Cardiac septum (tissue), 1 donor: ENCODE measurements at regions not wholly inside any gene's neighbourhood (a gene's known extent, or its start where the extent isn't known, plus 50 kb on each side); places are given as distances from the start of the nearest gene placed in this dataset.

Experiments used
- DNase-seq: peaks from one replicate; pipeline ENCODE4 v3.0.0-alpha.2; 2020; ENCODE audit warnings: low spot score
- intact Hi-C: fragments of 100-400 bp; cut with DNase I; formaldehyde crosslinking; loops from one replicate; pipeline ENCODE4 v1.14.0; 2022
- donor health status: DM: no; HTN: no; CAD: no.

DNA sequence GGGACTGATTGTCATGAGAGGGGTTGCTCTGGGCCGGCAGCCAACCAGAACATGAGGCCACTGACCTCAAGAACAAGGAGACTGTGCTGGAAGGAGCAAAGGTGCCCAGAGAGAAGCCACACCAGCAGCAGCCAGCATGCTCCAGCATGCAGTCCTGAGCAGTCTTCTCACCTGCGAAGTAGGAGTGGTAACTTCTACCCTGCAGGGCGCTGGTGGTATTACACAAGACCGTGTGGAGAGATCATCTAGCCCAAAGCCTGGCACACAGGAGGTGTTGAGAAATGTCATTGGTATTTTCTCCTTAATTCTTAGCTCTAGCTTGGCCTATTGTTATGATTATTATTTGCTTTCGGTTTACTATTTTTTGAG, 132.7 kb downstream of the TSN start:
- intact Hi-C loops: no loop called here
- no peak for DNase-seq

DNA sequence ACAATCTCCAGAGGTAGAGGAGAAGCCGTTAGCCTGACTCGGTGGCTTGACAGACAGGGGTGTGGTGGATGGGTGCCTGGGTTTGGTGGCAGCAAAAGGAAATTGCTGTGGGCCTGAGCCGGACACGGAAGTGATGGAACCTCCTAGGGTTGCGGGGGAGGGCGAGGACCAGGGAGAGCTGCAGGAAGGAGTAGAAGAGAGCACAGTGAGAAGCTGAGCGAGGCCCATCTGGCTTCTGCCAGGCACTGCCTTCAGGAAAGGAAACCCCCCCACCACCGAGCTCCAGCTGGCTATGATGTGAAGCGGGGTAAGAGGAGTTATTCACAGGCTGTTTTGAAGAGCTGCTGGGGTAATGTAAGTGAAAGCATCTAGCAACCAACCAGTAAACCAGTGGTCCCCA, 134.6 kb downstream of the TSN start:
- intact Hi-C loops: no loop called here
- no peak for DNase-seq

DNA sequence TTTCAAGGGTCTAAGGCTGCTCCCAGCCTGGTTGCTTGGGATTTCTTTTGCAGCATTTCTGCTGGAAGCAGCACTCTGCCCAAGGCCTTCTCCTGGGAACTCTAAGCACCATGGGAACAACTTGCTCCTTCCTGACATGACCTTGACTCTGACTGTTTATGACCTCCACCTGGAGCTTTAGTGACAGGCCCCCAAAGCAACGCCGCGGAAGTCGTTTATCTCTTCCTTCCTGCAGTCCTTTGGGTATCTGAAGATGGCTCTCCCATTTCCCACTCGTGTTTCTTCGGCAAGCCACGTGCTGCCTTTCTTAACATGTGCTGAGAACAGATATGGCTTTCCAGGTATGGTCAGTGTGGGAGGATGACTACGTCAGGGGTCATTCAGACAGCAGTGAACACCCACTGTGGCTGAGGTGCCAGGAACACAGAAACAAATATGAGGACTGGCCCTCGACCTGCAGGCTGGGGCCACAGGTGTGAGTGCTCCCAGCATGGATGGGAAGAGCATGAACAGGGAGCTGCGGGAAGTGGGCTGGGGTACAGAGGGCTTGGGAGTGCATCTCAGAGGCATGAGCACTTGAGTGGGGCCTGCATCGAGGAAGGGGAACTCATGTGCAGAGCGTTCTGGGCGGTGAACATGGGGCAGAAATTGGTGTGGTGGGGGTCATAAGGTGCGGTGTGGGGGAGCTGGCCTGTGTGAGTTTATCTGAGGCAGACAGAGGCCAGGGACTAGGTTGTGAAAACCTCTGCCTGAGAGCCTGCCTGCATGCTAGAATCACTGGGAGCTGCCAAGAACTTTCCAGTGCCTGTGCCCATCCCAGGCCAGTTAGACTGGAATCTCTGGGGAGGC, 140.5 kb downstream of the TSN start:
- intact Hi-C loops: no loop called here
- DNase-seq: no peak

DNA sequence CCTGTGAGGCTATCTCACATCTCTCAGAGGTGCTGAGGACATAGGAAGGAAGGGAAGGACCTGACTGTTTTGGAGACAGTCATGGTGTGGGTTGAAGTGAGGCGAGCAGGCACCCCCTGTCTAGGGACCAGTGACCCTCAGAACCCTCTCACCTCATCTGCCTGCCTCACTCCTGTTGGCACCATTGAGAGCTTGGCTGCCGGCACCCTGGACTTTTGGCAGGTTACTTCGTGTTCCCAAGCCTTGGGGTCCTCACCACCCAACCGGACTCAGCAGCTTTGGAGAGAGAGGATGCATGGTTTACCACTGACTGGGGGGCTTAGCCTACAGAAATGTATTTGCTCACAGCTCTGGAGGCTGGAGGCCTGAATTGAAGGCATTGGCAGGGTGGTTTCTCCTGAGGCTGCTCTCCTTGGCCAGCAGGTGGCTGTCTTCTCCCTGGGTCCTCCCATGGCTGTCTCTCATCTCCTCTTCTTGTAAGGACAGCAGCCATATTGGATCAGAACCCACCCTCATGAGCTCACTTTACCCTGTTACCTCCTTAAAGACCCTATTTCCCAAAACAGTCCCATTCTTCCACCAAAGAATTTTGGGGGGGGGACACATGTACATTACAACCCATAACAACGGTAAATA, 142.0 kb downstream of the TSN start:
- intact Hi-C loops: no loop called here
- no peak for DNase-seq

DNA sequence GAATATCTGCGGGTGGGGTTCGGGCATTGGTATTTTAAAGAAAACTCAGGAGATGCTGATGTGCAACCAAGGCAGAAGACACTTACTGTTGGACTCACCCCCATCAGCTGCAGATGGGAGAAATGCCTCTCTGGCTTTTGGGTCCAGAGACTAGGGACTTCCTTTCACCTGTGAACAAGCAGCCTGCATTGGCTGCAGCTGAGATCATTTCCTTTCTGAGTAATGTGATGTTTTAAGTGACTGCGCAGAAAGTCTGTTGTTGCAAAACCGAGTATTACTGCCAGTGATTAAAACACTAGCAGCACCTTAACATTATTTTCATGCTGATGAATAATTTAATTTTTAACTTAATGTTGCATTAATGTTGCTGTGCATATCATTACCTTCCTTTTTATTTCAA, 143.0 kb downstream of the TSN start:
- no peak for DNase-seq
- intact Hi-C loops: no loop called here

DNA sequence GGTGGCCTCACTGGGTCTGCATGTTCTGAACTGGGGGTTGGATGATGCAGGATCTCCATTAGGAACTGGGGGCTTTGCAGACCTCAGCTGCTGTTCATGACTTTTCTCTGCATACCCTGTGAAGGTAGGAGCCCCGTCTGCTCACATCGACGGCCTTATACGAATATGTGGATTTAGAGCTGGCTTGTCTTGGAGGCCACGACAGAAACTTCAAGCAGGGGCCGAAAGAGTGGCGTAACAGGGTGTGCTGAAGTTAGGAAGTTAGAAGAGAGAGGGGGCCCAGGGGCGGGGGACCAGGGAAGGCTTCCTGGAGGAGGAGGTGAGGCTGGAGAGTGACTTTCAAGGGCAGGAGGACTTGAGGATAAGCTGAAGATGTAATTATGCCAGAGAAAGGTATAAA, 144.9 kb downstream of the TSN start:
- intact Hi-C loops: no loop called here

DNA sequence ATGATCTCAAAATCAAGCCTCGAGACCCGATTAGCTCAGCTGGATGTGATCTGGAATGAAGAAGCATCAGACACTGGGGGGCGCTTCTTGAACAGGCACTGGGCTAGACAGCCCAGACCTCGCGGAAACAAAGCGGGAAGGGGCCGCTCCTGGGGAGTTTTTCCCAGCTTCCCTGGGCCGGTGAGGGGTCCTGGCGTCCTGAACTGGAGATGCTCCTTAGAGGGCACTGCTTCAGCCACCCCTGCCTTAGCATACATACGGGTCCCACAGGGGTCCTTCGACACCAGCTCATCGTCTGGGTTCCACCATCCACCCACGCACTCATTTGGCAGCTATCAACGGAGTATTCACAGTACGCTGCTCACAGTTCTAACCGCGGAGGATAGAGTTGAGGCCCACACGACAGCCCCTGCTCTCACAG, 146.7 kb downstream of the TSN start:
- no peak for DNase-seq
- intact Hi-C loops: no loop called here

More for the DNA sequence above, 144.9 kb downstream of the TSN start:
- no peak for DNase-seq

DNA sequence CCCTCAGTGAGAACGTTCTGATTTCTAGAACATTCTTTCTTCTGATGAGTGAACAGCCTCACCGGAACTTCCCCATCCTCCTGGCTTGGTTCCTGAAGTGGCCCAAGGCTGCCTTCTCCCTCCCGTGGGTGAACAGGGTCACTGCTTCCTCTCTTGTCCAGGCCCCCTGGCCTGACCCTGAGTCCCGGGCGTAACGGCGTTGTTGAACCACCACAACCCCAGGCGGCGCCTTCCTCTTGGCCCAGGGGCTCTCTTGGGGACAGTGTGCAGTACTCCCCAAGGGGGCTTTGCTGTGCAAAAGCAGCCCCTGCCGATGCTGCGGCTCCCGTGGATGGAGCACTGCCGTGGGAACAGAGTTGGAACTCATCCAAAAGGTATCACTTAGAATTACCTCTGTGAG, 147.2 kb downstream of the TSN start:
- DNase-seq: no peak
- intact Hi-C loops: no loop called here

DNA sequence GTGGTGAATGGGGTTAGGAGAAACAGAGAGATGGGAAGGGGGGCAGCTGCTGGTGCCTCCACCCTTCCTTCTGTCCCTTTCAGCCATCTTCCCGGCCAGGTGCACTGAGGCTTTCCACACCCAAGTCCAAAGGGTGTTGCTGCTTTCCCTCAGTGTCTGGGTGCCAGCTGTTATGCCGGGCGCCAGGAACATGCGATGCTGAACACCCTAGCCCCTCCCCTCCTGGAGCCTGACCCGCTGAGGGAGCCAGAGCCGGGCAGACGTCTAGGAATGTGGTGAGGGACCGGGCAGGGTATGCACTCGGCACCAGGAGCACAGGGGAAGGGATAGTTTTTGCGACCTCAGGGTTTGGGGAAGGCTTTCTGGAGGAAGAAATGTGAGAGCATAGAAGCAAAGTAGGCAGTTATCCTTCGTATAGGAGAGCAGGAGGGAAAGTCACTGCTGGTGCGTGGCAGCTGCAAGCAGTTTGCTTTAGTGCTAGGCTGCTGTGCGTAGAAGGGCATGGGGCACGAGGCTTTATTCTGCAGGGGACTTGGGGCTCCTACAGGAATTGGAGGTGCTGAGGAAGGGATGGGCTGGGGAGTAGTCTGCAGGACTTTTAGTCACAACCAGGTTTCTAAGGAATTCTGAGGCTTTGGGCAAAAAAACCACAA, 147.7 kb downstream of the TSN start:
- no peak for DNase-seq

DNA sequence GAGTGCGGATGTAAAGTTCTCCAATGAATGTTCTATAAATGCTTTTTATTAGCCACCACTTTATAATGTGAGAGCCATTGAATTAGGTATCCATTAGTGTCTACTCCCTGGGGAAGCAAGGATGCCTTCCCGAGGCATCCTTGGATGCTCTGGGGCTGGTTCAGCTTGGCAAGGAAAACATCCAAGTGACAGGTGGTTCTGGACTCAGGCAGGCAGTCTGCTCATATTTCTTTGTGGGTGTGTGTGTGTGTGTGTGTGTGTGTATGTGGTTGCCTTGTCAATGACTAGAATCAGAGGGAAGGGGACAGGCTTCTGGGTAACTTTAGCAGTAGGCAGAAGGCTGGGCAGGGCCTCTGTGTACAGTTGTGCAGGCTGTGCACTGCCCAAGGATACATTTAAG, 149.2 kb downstream of the TSN start:
- intact Hi-C loops: no loop called here
- DNase-seq: no peak

More for the DNA sequence above, 147.7 kb downstream of the TSN start:
- intact Hi-C loops: no loop called here

DNA sequence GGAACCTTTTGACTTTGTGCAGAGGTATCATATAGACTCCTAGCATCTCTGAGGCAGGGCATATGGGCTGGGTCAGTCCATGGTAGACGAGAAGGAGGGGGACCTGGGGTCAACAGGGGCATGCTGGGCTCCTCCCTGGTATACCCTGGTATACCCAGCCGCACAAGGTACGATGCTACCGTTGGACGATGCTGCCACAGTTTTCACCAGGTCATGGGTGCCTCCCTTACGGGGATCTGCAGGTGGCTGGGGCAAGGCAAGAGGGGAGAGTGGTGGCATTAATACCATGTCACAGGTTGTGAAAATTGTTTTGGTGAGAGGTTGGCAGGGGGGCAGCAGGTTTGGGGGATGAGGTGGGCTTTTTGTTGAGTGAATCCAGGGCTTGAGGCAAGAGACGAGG, 149.8 kb downstream of the TSN start:
- DNase-seq: no peak
- intact Hi-C loops: no loop called here

DNA sequence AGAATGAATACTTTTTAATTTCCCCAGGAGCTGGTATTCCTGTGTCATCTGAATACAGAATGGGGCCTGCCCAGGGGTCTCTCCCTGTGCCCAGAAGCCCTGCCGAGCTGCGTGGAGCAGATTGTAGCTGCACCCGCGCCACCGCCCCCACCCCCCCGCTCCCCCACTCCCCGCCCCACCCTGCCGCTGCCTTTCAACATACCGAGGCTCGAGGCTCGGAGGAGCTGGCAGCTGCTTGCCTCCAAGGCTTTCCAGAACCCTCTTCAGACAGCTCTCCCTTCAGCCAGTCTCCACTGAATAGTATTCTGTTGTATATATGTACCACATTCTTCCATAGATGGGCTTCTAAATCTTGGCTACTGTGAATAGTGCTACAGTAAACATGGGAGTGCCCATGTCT, 150.7 kb downstream of the TSN start:
- no peak for DNase-seq

DNA sequence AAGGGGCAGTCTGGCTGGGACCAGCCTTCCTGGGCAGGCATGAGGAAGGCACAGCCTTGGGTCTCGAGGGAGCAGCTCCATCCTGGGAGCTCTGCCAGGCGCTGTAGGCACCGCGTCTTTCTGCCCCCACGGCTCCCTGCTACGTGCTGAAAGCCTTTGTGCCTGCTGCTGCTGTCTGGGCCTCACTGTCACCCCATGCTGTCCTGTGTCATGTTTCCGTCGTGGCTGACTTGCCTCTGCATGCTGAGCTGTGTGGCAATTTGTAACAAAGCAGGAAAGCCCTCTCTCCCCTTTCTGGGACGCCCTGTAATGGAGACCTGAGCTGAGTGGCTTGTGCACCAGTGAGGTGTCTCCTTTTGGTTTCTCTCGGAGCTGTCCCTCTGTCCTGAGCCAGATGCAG, 152.5 kb downstream of the TSN start:
- DNase-seq: no peak
- intact Hi-C loops: no loop called here

More for the DNA sequence above, 150.7 kb downstream of the TSN start:
- intact Hi-C loops: no loop called here

DNA sequence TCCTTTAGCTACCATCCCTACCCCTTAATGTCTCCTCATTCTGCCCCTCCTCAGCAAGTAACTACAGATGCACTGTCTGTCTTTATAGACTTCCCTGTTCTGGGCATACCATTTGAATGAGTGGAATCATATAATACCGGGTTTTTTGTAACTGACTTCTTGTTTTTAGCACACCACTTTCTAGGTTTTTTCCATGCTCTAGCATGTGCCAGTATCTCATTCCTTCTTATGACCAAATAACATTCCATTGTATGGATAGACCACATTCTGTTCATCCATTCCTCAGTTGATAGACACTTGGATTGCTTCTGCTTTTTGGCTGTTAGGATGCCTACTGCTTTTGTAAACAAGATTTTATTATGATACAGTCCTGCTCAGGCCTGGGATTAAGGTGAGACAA, 154.7 kb downstream of the TSN start:
- DNase-seq: no peak
- intact Hi-C loops: no loop called here

DNA sequence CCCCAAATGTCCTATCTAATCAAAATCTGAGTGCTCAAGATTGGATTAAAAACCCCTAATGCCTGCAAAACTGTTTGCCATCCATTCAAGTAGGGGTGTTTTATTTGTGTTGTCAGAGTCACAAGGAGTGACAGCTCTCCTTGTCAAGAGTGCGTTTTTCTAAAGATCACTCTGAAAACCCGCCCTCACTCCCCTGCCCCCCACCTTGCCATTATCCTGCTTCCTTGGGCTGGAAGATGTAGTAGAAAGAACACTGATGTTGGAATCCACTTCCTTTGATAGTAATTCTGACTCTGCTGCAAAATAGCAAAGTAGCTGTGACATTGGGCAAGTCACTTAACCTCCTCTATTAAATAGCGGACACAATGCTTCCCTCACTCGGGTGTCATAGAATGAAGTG, 155.6 kb downstream of the TSN start:
- DNase-seq: no peak
- intact Hi-C loops: no loop called here

DNA sequence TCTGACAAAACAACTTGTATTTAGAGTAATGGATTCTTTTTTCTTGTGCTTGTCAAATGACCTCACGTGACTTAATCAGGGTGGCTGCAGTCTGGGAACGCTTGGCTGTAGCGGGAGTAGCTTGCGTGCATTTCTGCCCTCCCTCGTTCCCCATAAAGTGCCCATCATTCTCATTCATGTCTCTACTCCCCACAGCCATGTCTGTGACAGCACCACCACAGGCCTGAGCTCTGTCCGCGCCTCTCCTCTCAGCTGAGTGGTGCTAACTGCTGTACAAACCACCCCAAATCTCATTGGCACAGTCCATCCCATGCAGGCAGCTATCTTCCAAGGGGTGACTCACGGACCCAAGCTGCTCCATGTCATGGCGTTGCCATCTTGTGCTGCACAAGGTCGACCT, 161.7 kb downstream of the TSN start:
- intact Hi-C loops: no loop called here
- no peak for DNase-seq

DNA sequence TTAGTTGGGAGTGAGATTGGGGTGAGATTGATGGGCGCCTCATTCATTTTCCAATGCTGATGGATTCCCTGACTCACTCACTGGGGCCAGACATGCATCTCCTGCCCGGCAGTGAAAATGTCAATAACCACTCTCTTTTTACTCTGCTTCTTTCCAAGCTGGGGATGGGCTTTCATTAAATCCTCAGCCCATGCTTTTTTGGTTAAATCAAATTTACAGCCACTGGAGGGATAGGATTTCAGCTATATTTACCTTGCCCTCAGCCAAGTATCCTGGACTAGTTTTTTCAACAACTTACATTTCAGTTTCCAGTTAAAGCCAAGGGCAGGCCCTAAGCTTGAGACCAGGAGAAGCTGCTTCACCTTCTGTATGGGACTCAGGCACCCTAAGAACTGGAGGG, 162.8 kb downstream of the TSN start:
- no peak for DNase-seq
- intact Hi-C loops: no loop called here

DNA sequence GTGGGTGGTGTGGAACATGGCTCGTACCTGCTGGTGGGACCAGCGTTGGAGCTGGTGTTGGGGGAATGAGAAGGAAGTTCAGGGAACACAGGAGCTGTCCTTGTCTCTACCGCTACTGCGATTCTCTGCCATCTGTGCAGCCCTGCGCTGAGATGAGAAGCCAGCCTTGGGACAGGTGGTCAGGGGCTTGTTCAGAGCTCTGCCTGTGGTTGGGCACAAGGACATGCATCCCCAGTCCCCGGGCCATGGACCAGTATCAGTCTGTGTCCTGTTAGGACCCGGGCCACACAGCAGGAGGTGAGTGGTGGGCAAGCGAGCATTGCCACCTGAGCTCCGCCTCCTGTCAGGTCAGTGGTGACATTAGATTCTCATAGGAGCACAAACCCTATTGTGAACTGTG, 164.4 kb downstream of the TSN start:
- intact Hi-C loops: no loop called here

DNA sequence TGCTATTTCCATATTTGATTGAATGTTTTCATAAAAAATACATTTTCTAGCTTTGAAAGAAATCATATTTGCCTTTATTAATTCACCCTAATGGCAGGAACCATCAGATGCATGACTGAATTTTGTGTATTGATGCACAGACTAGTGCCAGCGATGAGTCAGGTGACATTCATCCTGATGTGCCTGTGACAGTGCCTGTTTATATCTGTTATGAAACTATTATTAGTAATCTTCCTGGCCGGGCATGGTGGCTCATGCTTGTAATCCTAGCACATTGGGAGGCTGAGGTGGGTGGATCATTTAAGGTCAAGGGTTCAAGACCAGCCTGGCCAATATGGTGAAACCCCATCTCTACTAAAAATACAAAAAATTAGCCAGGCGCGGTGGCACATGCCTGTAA, 170.0 kb downstream of the TSN start:
- intact Hi-C loops: no loop called here
- no peak for DNase-seq

More for the DNA sequence above, 164.4 kb downstream of the TSN start:
- no peak for DNase-seq

DNA sequence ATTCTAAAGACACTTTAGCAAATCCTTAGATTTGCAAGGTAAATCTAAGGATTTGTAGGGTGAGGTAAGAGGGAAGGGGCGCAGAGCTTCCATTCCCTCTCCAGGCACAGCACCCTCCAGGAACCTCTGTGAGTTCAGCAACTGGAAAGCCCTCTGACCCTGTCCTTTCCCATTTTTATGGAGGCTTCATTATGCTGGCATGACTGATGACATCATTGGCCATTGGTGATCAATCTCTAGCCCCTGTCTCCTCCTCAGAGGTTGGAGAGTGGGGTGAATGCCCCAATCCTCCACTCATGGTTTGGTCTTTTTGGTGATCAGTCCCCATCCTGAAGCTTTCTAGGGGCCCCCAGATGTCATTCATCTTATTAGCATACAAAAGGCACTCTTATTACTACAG, 187.8 kb downstream of the TSN start:
- DNase-seq: no peak
- intact Hi-C loops: no loop called here
